ENCODE measurements at regions not wholly inside any gene's neighbourhood (a gene's known extent, or its start where the extent isn't known, plus 50 kb on each side); places are given as distances from the start of the nearest gene placed in this dataset.
"Not testable (repeated sequence)": the region's sequence is repeated elsewhere in the genome, so short reads cannot be mapped to it uniquely, and the experiment has no call there.

DNA sequence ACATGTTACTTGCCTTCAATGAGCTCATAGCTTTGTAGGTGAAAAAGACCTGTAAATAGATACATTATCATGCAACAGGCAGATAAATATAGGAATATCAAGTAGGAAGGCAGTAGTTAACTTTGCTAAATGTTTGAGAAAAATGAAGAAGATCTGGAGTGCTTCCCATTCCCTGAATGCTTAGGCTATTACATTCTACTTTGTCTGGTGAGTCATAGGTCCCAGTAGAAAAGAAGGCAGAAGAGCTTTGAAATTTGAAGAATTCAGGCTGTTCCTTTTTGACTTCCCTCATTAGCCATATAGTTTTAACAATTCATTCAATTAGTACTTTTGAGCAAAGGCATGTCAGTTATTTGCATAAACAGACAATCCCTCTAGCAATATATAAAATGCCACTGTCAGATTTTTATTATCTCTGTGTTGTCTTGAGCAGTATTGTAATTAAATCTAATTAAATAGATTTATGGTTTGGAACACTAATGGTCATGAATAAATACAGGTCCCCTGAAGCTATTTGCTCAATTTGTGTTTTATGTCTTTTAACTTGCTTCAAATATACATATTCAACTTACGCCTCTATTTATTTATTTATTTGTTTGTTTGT is 875.0 kb downstream of the REEP3 start:
- POLR2A ChIA-PET: no interaction called here

GRCh38 chr10:64397125-64397524 is 875.9 kb downstream of the REEP3 start:
- POLR2A ChIA-PET: no interaction called here
- no peak for DNase-seq
- no peak overlapping the region for H3K4me3 Mint-ChIP-seq
- H3K27ac Mint-ChIP-seq: no peak overlapping the region
- H3K27me3 Mint-ChIP-seq: no peaks in the 10 kb centered on the region
- CTCF ChIA-PET: no interaction called here
- no peaks in the 10 kb centered on the region for H3K9me3 Mint-ChIP-seq
- H3K36me3 Mint-ChIP-seq (ENCODE audit: low read depth): no peaks in the 10 kb centered on the region
- no peaks in the 10 kb centered on the region for H3K4me1 Mint-ChIP-seq

More for the DNA sequence above, 875.0 kb downstream of the REEP3 start:
- no peak for DNase-seq
- Mint-ChIP-seq H3K4me1 (no peaks in the 10 kb centered on the region), H3K9me3 (no peaks in the 10 kb centered on the region), H3K36me3 (ENCODE audit: low read depth) (no peaks in the 10 kb centered on the region), H3K27ac (no peak overlapping the region), H3K4me3 (no peak overlapping the region), H3K27me3 (no peaks in the 10 kb centered on the region)
- CTCF ChIA-PET: no interaction called here

DNA sequence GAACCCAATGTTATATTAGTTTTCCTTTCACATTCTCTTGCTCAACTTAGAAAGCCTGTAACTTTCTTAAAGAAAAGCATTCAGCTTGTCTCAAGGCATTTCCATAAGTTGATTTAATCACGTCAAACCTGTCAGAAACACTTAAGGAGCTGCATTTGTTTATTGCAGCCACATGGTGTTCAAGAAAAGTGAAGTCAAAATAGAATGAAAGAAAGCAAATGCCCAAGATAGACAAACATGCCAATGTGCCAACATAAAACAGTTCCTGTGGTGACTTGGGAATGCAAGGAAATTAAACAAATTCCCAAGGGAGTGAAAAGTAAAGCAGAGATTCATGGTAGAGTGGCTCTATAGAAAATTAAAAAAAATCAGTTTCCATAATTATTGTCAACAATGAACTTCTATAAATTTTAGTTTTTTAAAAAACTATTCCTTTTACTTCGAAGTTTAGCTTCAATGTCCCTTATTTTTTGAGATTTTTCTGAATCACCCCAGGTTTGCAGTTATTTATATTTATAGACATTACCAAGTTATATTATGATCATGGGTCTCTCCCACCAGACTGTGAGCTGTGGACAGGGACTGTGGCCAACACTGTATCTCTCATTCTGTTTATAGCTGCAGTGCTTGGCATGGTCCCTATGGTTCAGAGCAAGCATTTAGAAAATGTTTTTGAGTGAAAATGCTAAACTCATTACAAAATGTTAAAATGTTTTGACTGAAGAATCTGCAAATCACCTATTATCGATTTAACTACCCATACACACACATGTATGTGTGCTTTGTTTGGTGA is 887.4 kb downstream of the REEP3 start:
- Mint-ChIP-seq H3K27ac (no peak overlapping the region), H3K36me3 (ENCODE audit: low read depth) (no peaks in the 10 kb centered on the region), H3K27me3 (no peaks in the 10 kb centered on the region), H3K4me1 (no peaks in the 10 kb centered on the region), H3K4me3 (no peak overlapping the region), H3K9me3 (no peaks in the 10 kb centered on the region)
- ChIA-PET CTCF (no interaction called here), POLR2A (no interaction called here)
- no peak for DNase-seq

DNA sequence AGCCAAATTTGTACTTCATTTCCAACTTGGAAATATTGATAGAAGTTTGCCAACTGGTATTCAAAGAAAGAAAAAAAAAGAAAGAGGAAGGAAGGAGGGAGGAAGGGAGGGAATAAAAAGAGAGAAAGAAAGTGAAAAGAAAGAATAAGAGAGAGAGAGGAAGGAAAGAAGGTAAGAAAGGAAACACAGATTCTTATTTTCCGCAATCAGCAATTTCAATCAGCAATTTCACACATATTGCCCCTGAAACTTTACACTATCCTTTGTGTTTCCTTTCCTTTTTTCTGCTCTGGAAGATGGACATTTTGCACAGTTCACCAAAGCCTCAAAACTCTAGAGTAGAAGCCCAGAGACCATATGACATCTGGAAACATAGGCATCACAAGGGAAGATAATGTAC is 888.1 kb downstream of the REEP3 start:
- no peaks in the 10 kb centered on the region for H3K4me1 Mint-ChIP-seq
- no peak for DNase-seq
- H3K27me3 Mint-ChIP-seq: no peaks in the 10 kb centered on the region
- no peaks in the 10 kb centered on the region for H3K9me3 Mint-ChIP-seq
- no peaks in the 10 kb centered on the region for H3K36me3 Mint-ChIP-seq (ENCODE audit: low read depth)
- no peak overlapping the region for H3K27ac Mint-ChIP-seq
- CTCF ChIA-PET: no interaction called here
- no peak overlapping the region for H3K4me3 Mint-ChIP-seq
- POLR2A ChIA-PET: no interaction called here

GRCh38 chr10:64416011-64416410 is 894.8 kb downstream of the REEP3 start:
- Mint-ChIP-seq H3K36me3 (ENCODE audit: low read depth) (no peaks in the 10 kb centered on the region), H3K27ac (no peak overlapping the region), H3K4me3 (no peak overlapping the region), H3K9me3 (no peaks in the 10 kb centered on the region), H3K27me3 (no peaks in the 10 kb centered on the region), H3K4me1 (no peaks in the 10 kb centered on the region)
- ChIA-PET POLR2A (no interaction called here), CTCF (no interaction called here)
- no peak for DNase-seq

- ChIA-PET CTCF (no interaction called here), POLR2A (no interaction called here)
- H3K36me3 Mint-ChIP-seq (ENCODE audit: low read depth): no peaks in the 10 kb centered on the region
- no peaks in the 10 kb centered on the region for H3K4me1 Mint-ChIP-seq
- no peaks in the 10 kb centered on the region for H3K27me3 Mint-ChIP-seq
- H3K4me3 Mint-ChIP-seq: no peak overlapping the region
- H3K27ac Mint-ChIP-seq: no peak overlapping the region
- H3K9me3 Mint-ChIP-seq: no peaks in the 10 kb centered on the region
- no peak for DNase-seq
Measured at GRCh38 chr10:64419461-64419860, 898.3 kb downstream of the REEP3 start.

GRCh38 chr10:64426745-64427144 is 905.5 kb downstream of the REEP3 start:
- Mint-ChIP-seq H3K27me3 (no peaks in the 10 kb centered on the region), H3K27ac (no peak overlapping the region), H3K36me3 (ENCODE audit: low read depth) (no peaks in the 10 kb centered on the region), H3K4me3 (no peak overlapping the region), H3K9me3 (no peaks in the 10 kb centered on the region), H3K4me1 (no peaks in the 10 kb centered on the region)
- no peak for DNase-seq
- ChIA-PET CTCF (no interaction called here), POLR2A (no interaction called here)

DNA sequence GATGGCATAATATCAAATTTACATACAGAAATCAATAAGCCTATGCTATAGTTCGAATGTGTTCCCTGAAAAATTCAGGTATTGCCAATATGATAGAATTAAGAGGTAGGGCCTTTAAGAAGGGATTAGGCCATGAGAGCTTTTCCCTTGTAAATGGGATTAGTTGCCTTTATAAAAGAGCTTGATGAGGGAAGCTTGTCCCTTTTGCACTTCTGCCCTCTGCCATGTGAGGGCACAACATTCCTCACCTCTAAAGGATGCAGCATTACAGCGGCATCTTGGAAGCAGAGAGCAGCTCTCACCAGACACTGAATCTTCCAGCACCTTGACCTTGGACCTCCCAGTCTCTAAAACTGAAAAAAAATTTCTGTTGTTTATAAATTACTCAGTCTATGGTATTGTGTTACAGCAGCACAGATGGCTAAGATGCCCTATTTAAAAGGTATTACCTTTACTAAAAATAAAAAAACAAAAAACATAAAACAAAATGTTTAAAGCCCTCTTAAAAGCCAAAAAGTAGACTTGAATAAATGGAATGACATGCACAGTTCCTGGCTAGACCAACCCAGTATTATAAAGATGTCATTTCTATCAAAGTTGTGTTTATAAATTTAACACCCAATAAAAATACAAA is 909.6 kb downstream of the REEP3 start:
- ChIA-PET CTCF (no interaction called here), POLR2A (no interaction called here)
- no peaks in the 10 kb centered on the region for H3K4me1 Mint-ChIP-seq
- H3K36me3 Mint-ChIP-seq (ENCODE audit: low read depth): no peaks in the 10 kb centered on the region
- no peaks in the 10 kb centered on the region for H3K9me3 Mint-ChIP-seq
- no peak overlapping the region for H3K27ac Mint-ChIP-seq
- no peaks in the 10 kb centered on the region for H3K27me3 Mint-ChIP-seq
- no peak for DNase-seq
- H3K4me3 Mint-ChIP-seq: no peak overlapping the region

- H3K27me3 Mint-ChIP-seq; DNase-seq; H3K36me3 Mint-ChIP-seq (ENCODE audit: low read depth); H3K4me1 Mint-ChIP-seq; CTCF ChIA-PET; H3K9me3 Mint-ChIP-seq; H3K27ac Mint-ChIP-seq; POLR2A ChIA-PET; H3K4me3 Mint-ChIP-seq: not testable (repeated sequence)
Measured at GRCh38 chr10:64441872-64442271, 920.7 kb downstream of the REEP3 start.

GRCh38 chr10:64444163-64444562 is 923.0 kb downstream of the REEP3 start:
- ChIA-PET POLR2A (no interaction called here), CTCF (no interaction called here)
- no peak for DNase-seq
- peaks cover 7% of the 10 kb centered on the region for H3K9me3 Mint-ChIP-seq
- no peaks in the 10 kb centered on the region for H3K27me3 Mint-ChIP-seq
- no peaks in the 10 kb centered on the region for H3K4me1 Mint-ChIP-seq
- H3K36me3 Mint-ChIP-seq (ENCODE audit: low read depth): no peaks in the 10 kb centered on the region
- H3K27ac Mint-ChIP-seq: no peak overlapping the region
- no peak overlapping the region for H3K4me3 Mint-ChIP-seq

DNA sequence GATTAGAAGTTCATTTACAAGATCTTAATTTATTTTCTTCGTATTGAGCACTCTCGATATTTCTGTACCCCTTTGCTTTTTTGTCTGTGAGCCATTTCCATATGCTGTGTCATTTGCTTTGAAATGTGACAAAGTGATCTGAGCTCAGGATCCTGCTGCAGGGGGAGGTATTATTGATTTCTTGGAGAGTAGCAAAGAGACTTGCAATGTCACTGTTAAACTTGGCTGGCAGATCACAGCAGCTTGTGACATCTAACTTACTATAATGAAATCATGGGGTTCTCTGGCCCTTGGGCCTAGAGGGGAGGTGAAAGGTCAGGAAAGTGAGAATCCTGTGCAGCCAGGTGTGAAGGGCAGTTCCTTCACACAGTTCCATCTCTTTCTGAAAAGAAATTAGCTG is 923.4 kb downstream of the REEP3 start:
- H3K36me3 Mint-ChIP-seq (ENCODE audit: low read depth): no peaks in the 10 kb centered on the region
- no peak overlapping the region for H3K4me3 Mint-ChIP-seq
- no peak overlapping the region for H3K27ac Mint-ChIP-seq
- ChIA-PET CTCF (no interaction called here), POLR2A (no interaction called here)
- H3K27me3 Mint-ChIP-seq: no peaks in the 10 kb centered on the region
- DNase-seq: no peak
- H3K4me1 Mint-ChIP-seq: no peaks in the 10 kb centered on the region
- H3K9me3 Mint-ChIP-seq: peaks cover 3% of the 10 kb centered on the region

DNA sequence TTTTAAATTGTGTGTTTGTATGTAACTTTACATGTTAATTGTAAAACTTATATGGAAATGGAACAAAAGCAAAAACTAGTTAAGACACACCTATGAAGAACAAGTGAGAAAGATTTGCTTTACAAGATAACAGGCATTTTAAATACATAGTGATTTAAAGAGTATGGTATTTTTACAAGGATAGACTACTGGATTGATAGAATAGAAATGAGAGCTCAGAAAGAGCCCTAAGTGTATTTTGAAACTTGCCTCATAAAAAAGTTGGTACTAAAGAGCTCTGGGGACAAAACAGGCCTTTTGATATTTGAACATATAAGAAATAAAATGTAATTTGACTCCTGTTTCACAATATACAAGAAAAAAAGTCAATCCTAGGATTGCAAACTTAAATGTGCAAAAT is 928.4 kb downstream of the REEP3 start:
- Mint-ChIP-seq H3K27ac (no peak overlapping the region), H3K9me3 (peaks cover 3% of the 10 kb centered on the region), H3K27me3 (no peaks in the 10 kb centered on the region), H3K36me3 (ENCODE audit: low read depth) (no peaks in the 10 kb centered on the region), H3K4me3 (no peak overlapping the region), H3K4me1 (no peaks in the 10 kb centered on the region)
- ChIA-PET POLR2A (no interaction called here), CTCF (no interaction called here)
- no peak for DNase-seq

GRCh38 chr10:64450312-64450711 is 929.1 kb downstream of the REEP3 start:
- Mint-ChIP-seq H3K27me3 (no peaks in the 10 kb centered on the region), H3K4me3 (no peak overlapping the region), H3K27ac (no peak overlapping the region), H3K9me3 (peaks cover 3% of the 10 kb centered on the region), H3K36me3 (ENCODE audit: low read depth) (no peaks in the 10 kb centered on the region), H3K4me1 (no peaks in the 10 kb centered on the region)
- ChIA-PET CTCF (no interaction called here), POLR2A (no interaction called here)
- no peak for DNase-seq

GRCh38 chr10:64454962-64455361 is 933.8 kb downstream of the REEP3 start:
- Mint-ChIP-seq H3K27me3 (no peaks in the 10 kb centered on the region), H3K27ac (no peak overlapping the region), H3K4me1 (no peaks in the 10 kb centered on the region), H3K4me3 (no peak overlapping the region), H3K36me3 (ENCODE audit: low read depth) (no peaks in the 10 kb centered on the region), H3K9me3 (peaks cover 3% of the 10 kb centered on the region)
- POLR2A ChIA-PET: no interaction called here
- CTCF ChIA-PET: no interaction called here
- no peak for DNase-seq
